ENCODE measurements at regions not wholly inside any gene's neighbourhood (a gene's known extent, or its start where the extent isn't known, plus 50 kb on each side); places are given as distances from the start of the nearest gene placed in this dataset.
"Not testable (repeated sequence)": the region's sequence is repeated elsewhere in the genome, so short reads cannot be mapped to it uniquely, and the experiment has no call there.

DNA sequence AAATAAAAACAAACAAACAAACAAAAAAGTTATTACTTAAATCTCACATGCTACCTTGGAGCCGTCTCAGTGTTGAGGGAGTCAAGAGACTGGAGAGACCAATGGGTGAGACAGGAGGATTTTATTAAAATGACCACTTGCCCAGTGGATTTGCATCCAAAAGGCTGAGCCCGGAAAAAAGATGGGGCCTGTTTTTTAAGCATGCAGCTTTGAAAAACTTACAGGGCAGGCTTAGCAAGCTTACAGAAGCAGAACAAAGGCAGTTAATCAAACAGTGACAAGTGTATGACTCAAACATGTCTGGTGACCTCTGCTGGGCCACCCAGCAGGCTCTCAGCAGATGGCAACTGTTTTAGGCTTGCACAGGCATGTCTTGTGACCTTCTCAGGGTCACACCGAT is 82.5 kb downstream of the POTEH start:
- not testable (repeated sequence) for H3K27ac ChIP-seq, H3K4me3 ChIP-seq, H3K9me3 ChIP-seq

DNA sequence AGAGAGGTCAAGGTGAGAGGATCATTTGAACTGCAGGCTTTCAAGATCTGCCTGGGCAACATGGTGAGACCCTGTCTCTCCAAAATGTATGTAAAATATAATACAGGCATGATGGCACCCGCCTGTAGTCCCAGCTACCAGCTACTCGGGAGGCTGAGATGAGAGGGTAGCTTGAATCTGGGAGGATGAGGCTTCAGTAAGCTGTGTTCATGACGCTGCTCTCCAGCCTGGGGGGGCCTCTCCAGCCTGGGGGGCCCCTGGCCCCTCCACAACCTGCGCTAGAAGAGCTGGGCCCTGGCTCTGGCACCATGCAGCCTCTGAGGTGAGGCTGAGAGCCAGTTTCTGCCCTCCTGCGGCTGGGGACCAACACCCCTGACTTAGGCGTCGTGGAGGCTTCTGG is 85.3 kb downstream of the POTEH start:
- H3K27me3 ChIP-seq, H3K4me1 ChIP-seq, H3K9me3 ChIP-seq, H3K27ac ChIP-seq, H3K4me3 ChIP-seq, H3K36me3 ChIP-seq: not testable (repeated sequence)
- DNase-seq: peak in 1 of 3 donors; percentile 6

More for the DNA sequence above, 82.5 kb downstream of the POTEH start:
- H3K36me3 ChIP-seq, H3K4me1 ChIP-seq, DNase-seq, H3K27me3 ChIP-seq: not testable (repeated sequence)

DNA sequence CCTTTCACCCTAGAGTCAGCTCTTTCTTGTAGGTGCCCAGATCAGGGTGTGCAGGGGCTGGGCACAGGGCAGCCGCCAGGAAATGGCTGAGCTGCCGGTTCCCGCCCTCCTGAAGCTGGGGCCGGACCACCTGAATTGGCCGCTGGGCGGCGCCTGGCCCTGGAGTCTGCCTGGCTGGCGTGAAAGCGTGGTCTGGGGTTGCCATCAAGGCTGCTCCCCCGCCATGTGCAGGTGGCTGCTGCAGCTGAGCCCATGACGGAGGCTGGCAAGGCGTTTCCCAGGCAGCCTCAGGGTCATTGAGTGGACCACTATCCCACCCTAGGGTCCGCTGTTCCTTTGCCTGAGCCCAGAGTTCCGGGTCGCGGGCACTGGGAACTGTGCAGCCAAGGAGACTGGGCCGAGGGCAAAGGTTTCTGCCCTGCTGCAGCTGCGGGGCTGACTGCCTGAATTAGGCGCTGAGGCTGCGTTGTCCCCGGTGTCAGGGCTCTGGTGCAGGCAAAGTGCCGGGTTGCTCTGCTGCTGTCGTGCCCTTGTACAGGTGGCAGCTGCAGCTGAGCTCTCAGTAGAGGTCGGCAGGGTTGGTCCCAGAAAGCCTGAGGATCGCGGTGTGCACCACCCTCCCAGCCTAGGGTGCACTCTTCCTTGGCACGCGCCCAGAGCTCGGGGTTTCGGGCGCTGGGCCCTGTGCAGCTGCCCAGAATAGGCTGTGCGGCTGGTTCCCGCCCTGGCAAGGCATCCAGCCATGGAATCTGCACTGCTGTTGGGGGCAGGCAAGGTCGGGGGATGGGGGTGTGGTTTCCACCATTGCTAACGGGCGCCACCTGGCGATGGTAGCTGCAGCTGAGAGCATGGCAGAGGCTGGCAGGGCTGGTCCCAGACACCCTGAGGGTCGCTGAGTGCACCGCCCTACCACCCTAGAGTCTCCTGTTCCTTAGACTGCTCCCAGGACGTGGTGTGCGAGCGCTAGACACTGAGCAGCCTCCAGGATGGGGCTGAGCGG is 86.1 kb downstream of the POTEH start:
- H3K4me1 ChIP-seq, H3K27ac ChIP-seq, H3K27me3 ChIP-seq, H3K4me3 ChIP-seq, H3K9me3 ChIP-seq, H3K36me3 ChIP-seq: not testable (repeated sequence)
- peak in 2 of 3 donors; percentile 34 to 42 for DNase-seq

DNA sequence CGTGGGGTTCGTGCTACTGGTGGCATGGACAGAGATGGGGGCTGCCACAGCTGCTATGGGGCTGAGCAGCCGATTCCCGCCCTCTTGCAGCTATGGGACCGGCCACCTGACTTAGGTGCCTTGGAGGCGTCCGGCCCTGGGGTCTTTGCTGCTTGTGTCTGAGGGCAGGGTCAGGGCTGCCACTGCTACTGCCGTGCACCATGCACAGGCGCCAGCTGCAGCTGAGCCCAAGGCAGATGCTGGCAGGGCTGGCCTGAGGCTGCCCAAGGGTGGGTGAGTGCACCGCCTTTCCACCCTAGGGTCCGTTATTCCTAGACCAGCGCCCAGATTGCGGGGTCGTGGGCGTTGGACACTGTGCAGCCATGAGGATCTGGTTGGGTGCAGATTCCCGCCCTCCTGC is 86.9 kb downstream of the POTEH start:
- not testable (repeated sequence) for DNase-seq, H3K36me3 ChIP-seq, H3K4me1 ChIP-seq, H3K27me3 ChIP-seq, H3K9me3 ChIP-seq, H3K4me3 ChIP-seq, H3K27ac ChIP-seq

DNA sequence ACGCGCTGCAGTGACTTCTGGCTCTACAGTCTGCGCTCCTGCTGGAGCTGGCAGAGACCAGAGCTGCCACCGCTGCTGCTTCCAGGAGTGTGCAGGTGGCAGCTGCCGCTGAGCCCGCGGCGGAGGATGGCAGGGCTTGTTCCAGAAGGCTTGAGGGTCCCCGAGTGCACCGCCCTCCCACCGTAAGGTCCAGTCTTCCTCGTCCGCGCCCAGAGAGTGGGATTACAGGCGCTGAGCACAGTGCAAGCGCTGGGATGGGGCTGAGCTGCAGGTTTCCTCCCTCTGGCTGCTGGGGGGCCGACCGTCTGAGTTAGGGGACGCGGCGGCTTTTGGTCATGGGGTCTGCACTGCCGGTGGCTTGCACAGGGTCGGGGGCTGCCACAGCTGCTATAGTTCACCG is 87.3 kb downstream of the POTEH start:
- not testable (repeated sequence) for H3K36me3 ChIP-seq, H3K9me3 ChIP-seq, H3K27me3 ChIP-seq, H3K4me1 ChIP-seq, H3K27ac ChIP-seq, DNase-seq, H3K4me3 ChIP-seq

DNA sequence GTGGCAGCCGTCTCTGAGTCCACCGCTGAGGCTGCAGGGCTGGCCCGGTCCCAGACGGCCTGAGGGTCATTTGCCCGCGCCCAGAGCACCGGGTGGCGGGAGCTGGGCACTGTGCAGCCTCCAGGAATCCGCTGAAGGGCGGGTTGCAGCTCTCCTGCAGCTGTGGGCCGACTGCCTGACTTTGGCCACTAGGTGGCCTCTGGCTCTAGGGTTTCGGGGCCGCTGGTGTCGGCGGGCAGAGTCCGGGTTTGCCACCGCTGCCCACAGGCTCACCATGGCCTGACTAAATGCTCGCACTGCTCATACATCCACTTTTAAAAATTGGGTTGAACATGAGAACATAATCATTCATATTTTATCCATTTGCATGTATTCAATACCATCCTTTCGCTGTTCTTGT is 87.7 kb downstream of the POTEH start:
- H3K27ac ChIP-seq, DNase-seq, H3K4me3 ChIP-seq, H3K9me3 ChIP-seq, H3K36me3 ChIP-seq, H3K4me1 ChIP-seq, H3K27me3 ChIP-seq: not testable (repeated sequence)

DNA sequence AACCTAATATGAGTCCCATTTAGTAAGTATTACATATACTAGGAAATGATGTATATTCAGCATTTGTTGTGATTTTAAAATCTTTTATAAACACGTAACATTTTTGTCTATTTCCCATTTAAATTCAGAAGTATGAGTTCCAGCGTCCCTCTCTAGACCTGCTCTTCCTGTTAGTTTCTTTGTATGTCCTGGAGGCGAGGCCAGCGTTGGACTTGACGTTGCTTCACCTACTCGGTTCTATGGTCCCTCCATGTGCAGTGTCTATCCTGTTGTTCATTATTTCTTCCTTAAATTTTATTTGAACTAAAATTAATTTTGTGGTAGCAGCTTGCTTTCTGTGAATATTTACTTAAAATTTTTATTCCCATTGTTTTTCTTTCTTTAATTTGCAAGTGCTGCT is 88.5 kb downstream of the POTEH start:
- H3K4me1 ChIP-seq, H3K36me3 ChIP-seq, H3K9me3 ChIP-seq, H3K4me3 ChIP-seq, H3K27me3 ChIP-seq, H3K27ac ChIP-seq: not testable (repeated sequence)
- peak in 1 of 3 donors; percentile 15 for DNase-seq

DNA sequence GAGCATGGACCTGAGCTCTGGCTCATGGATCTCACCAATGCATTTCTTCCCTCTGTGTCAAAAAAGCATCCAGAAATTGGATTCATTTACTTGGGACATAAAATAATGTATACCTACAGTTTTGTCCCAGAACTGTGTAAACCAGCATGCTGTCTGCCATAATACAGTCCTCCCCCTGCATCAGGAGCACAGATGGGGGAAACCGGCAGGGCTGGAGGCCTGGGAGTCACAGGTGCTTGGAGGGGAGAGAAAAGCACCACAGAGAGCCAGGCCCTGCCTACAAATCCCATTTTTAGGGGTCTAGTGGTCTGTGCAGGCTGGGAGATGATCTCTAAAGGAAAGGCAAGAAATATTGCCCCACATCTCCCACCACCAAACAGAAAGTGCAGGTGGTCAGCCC is 91.8 kb downstream of the POTEH start:
- H3K36me3 ChIP-seq, H3K4me3 ChIP-seq, H3K27me3 ChIP-seq, DNase-seq, H3K27ac ChIP-seq, H3K9me3 ChIP-seq, H3K4me1 ChIP-seq: not testable (repeated sequence)

DNA sequence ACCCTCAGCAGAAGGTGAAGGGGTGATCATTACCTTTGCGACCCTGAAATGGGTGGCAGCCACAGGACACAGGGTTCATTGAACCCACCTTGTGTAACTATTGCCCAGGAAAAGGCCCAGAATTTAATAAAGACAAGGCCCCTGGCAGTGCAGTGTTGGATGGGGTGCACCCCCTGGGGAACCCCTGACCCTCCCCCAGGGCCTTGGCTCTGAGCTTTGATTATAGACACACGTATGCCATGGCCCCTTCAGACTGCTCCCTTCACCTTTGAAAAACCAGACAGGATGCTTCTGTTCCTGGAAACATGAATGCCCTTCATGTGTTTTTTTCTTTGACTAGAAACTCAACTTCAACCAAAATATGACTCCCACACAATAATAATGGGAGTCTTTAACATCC is 93.1 kb downstream of the POTEH start:
- H3K4me1 ChIP-seq, H3K9me3 ChIP-seq, H3K27me3 ChIP-seq, H3K4me3 ChIP-seq, H3K27ac ChIP-seq, H3K36me3 ChIP-seq, DNase-seq: not testable (repeated sequence)

DNA sequence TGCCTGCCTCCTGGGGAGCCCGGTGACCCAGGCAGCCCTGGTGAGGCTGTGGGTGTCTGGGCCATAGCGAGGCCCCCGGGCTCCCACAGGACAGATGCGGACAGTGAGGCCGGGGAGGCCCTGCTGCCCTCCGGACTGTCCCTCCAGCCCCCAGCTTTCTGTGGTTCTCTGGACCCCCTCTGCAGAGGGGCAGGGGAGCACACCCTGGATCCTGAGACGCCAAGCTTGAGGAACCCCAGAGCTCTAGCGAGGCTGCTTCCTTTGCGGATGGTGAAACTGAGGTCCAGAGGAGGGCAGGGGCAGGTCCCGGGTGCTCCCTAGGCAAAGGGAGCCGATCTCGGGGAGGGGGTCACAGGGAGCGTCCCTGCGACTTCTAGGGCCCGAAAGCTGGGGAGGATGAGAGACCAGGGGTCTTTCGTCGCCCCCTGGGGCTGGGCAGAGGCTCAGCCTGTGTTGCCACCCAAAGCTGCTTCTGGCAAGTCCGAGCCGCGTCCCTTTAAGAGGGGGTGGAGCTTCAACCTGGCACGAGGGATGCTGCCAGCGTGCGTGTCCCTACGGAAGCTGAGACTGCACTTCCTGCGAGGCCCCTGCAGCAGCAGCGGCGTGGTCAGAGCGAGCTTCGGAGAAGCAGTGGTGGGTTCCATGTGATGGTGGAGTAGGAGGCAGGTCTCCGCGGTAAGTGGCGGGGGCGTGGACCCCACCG is 94.7 kb downstream of the POTEH start:
- not testable (repeated sequence) for H3K27ac ChIP-seq, H3K4me3 ChIP-seq, DNase-seq, H3K4me1 ChIP-seq, H3K9me3 ChIP-seq, H3K36me3 ChIP-seq, H3K27me3 ChIP-seq

DNA sequence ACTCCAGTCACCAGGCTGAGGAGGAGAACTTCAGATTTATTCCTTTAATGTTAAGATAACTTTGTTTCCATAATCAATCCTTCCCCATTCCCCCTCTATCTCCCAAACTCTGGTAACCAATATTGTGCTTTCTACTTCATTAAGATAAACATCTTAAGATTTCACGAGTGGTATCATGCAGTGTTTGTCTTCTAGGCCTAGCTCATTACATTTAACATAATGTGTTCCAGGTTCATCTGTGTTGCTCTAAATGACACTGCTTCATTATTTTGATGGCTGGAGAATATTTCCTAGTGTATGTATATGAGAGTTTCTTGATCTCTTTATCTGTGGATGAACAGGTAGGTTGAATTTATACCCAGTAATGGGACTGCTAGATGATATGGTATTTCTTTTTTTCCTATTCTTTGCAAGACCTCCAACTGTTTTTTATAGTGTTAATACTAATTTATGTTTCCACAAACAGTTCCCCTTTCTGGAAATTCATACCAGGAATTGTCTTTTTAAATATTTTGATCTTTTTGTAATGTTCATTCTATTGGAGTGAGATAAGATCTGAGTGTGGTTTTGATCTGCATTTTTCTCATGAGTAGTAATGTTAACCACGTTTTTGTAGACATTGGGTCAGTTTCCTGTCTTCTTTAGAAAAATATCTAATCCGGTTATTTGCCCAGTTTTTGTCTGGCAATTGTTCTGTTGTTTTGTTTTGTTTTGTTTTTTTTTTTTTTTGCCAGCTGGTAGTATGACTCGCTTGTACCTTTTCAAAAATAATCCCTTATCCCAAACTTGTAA is 97.3 kb downstream of the POTEH start:
- not testable (repeated sequence) for H3K27ac ChIP-seq, H3K4me1 ChIP-seq, H3K9me3 ChIP-seq, H3K27me3 ChIP-seq, DNase-seq, H3K36me3 ChIP-seq, H3K4me3 ChIP-seq

DNA sequence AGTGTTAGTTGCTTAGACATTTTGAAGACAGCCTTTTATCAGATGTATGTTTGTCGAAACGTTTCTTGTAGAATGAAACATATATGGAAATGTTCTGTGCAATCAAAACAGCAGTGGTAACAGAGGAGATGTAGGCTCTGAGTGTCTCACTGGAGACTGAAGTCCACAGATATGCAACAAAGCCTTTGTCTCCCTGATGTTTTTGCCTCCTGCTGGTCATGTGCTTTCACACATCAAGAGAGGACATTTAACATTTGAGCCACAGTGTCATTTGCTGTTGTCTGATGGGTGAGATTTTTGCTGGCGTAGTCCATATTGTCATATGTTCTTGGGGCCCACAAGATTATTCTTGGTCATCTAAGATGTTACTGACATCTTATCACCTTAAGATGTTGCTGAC is 101.7 kb downstream of the POTEH start:
- not testable (repeated sequence) for H3K27ac ChIP-seq, H3K4me1 ChIP-seq, H3K27me3 ChIP-seq, H3K4me3 ChIP-seq, H3K36me3 ChIP-seq, H3K9me3 ChIP-seq, DNase-seq

DNA sequence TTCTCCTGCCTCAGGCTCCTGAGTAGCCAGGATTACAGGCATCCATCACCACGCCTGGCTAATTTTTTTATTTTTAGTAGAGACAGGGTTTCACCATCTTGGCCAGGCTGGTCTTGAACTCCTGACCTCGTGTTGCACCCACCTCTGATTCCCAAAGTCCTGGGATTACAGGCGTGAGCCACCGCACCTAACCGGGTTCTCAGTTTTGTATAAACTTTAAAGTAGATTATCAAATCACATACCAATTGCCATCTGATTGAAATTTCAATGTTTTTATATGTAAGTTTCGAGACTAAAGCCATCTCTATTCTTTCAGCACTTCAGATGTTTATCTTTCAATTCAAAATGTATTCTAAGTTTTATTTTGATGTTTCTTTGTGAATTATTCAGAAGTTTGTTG is 110.1 kb downstream of the POTEH start:
- H3K4me1 ChIP-seq, H3K9me3 ChIP-seq: not testable (repeated sequence)

DNA sequence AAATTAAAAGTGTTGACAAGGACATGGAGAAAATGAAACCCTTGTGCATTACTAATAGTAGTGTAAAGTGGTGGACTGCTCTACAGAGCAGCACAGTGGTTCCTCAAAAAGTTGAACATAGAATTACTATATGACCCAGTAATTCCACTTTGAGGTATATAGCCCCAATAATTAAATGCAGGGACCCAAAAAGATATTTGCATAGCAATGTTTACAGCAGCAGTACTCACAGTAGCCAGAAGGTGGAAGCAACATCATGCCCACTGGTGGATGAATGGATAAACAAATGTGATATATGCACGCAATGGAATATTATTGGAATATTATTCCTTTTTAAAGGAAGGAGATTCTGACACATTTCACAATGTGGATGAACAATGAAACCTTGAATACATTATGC is 121.3 kb downstream of the POTEH start:
- not testable (repeated sequence) for H3K27ac ChIP-seq, H3K27me3 ChIP-seq, H3K36me3 ChIP-seq, H3K9me3 ChIP-seq, H3K4me3 ChIP-seq, H3K4me1 ChIP-seq, DNase-seq

More for the DNA sequence above, 110.1 kb downstream of the POTEH start:
- not testable (repeated sequence) for H3K4me3 ChIP-seq, H3K27me3 ChIP-seq, H3K36me3 ChIP-seq, H3K27ac ChIP-seq, DNase-seq

DNA sequence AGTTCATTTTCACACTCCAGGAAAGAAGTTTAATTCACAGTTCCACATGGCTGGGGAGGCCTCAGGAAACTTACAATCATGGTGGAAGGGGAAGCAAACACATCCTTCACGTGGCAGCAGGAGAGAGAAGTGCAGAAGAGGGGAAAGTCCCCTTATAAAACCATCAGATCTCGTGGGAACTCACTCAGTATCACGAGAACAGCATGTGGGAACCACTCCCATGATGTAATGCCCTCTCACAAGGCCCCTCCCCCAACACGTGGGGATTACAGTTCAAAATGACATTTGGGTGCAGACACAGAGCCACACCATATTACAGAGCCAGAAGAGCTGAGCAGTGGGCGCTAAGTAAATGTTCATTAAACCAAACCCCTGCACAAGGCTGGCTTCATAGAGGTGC is 126.0 kb downstream of the POTEH start:
- H3K4me3 ChIP-seq, H3K27me3 ChIP-seq, H3K36me3 ChIP-seq, DNase-seq, H3K9me3 ChIP-seq, H3K4me1 ChIP-seq, H3K27ac ChIP-seq: not testable (repeated sequence)
